Heart left ventricle (tissue), 13 donors: ENCODE measurements at regions not wholly inside any gene's neighbourhood (a gene's known extent, or its start where the extent isn't known, plus 50 kb on each side); places are given as distances from the start of the nearest gene placed in this dataset.

ENCODE experiments used
- POLR2A ChIP-seq, 2 donors: fragments of 450-650 bp; IDR thresholded peaks; one replicate each; pipeline ENCODE4 v1.6.1; 2017; ENCODE audit warnings: antibody characterized with exemption in 2 of 2, mild to moderate bottlenecking in 2 of 2, moderate library complexity in 2 of 2
- TF ChIP-seq, protein P1 (sequence below), 12 donors: fragments of 200-600 bp; sonication (generic) in 4 of 12; IDR thresholded peaks; one replicate each; pipeline versions ENCODE4 v1.5.0 to v1.8.0; 2018 to 2022; ENCODE audit warnings: antibody characterized with exemption in 12 of 12, mild to moderate bottlenecking in 5 of 12
- donor health status: ischemic (EF 13 %, LVEDD 7.1; RV severe dilation, severe dysfunction).
- donor health status: DM: no; HTN: yes; CAD: no.
- donor health status: DM: no; HTN: no; CAD: no.
- donor health status: ischemic (EF 25% LVEDD 6.9; RV normal size, moderate dysfunction).
- donor health status: ischemic (EF 25% LVEDD 5.7; RV mildly dilated, moderate dysfunction).
- donor health status: ischemic (EF 35%, LVEDD 5.7; RV mildly dilated, moderate dysfunction).
- donor health status: nonischemic (EF 11% LVEDD 7.7; RV severe dilation, severe dysfunction).
- donor health status: DM: yes; HTN: yes; CAD: no.
- donor health status: PGD.
- donor health status: ischemic (EF 29% LVEDD 5.4; RV normal size, mild dysfunction).
- donor health status: nonischemic (EF 23%, LVEDD 6.1; RV moderate dilation, normal function).

DNA sequence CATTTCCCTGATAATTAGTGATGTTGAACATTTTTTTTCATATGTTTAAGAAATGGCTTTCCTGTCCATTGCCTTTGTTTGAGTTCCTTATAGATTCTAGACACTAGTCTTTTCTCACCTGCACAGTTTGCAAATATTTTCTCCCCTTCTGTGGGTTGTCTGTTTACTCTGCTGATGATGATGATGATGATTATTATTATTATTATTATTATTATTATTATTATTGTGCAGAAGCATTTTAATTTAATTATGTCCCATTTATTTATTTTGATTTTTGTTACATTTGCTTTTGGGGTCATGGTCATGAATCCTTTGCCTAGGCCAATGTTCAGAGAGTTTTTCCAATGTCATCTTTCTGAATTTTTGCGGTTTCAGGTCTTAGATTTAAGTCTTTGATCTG, 492.5 kb upstream of the TSHZ3 start:
- TF ChIP-seq, protein P1, sequence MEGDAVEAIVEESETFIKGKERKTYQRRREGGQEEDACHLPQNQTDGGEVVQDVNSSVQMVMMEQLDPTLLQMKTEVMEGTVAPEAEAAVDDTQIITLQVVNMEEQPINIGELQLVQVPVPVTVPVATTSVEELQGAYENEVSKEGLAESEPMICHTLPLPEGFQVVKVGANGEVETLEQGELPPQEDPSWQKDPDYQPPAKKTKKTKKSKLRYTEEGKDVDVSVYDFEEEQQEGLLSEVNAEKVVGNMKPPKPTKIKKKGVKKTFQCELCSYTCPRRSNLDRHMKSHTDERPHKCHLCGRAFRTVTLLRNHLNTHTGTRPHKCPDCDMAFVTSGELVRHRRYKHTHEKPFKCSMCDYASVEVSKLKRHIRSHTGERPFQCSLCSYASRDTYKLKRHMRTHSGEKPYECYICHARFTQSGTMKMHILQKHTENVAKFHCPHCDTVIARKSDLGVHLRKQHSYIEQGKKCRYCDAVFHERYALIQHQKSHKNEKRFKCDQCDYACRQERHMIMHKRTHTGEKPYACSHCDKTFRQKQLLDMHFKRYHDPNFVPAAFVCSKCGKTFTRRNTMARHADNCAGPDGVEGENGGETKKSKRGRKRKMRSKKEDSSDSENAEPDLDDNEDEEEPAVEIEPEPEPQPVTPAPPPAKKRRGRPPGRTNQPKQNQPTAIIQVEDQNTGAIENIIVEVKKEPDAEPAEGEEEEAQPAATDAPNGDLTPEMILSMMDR (IDR thresholded peaks at IDR 0.05) = no peak
- TF ChIP-seq POLR2A (IDR thresholded peaks at IDR 0.05) = no peak
